Neuronal stem cell (in vitro differentiated cells): ENCODE measurements at regions not wholly inside any gene's neighbourhood (a gene's known extent, or its start where the extent isn't known, plus 50 kb on each side); places are given as distances from the start of the nearest gene placed in this dataset.

ENCODE experiments used
- DNase-seq: peaks from one replicate; pipeline ENCODE4 v3.0.0-alpha.2; 2013; ENCODE audit warnings: low spot score
- H2AFZ ChIP-seq: one replicate; pipeline ENCODE4 v1.6.1; 2013; ENCODE audit warnings: mild to moderate bottlenecking, low read length, inconsistent platforms
- H2AK5ac ChIP-seq: 2 replicates; pipeline ENCODE4 v1.6.1; 2013; ENCODE audit warnings: low read depth, mild to moderate bottlenecking, inconsistent platforms, low read length, moderate library complexity, mixed read lengths
- H2BK120ac ChIP-seq: 2 replicates; pipeline ENCODE4 v1.6.1; 2013; ENCODE audit warnings: low read depth, mild to moderate bottlenecking, inconsistent platforms, low read length, moderate library complexity, mixed read lengths
- H2BK12ac ChIP-seq: one replicate; pipeline ENCODE4 v1.6.1; 2013; ENCODE audit warnings: low read length, inconsistent platforms
- H2BK15ac ChIP-seq: 2 replicates; pipeline ENCODE4 v1.6.1; 2013; ENCODE audit warnings: mild to moderate bottlenecking, low read length, inconsistent platforms, mixed read lengths
- H2BK5ac ChIP-seq: one replicate; pipeline ENCODE4 v1.6.1; 2013; ENCODE audit warnings: inconsistent platforms, mild to moderate bottlenecking, low read length, moderate library complexity
- H3K14ac ChIP-seq: one replicate; pipeline ENCODE4 v1.6.1; 2013; ENCODE audit warnings: low read length, inconsistent platforms
- H3K18ac ChIP-seq: 2 replicates; pipeline ENCODE4 v1.6.1; 2013; ENCODE audit warnings: low read length, inconsistent platforms
- H3K23ac ChIP-seq: 2 replicates; pipeline ENCODE4 v1.6.1; 2013; ENCODE audit warnings: low read depth, mild to moderate bottlenecking, mixed read lengths, low read length, inconsistent platforms; ENCODE audit not compliant: poor library complexity
- H3K27ac ChIP-seq: replicated peaks from 3 replicates; pipeline ENCODE4 v1.5.1; 2013; ENCODE audit warnings: low read length, inconsistent platforms
- H3K27me3 ChIP-seq, 3 experiments: 2 replicates each; pipeline ENCODE4 v1.6.1; 2013; ENCODE audit warnings: low read length in 3 of 3, mild to moderate bottlenecking in 2 of 3, inconsistent platforms in 1 of 3, low read depth in 1 of 3, mixed read lengths in 1 of 3, moderate library complexity in 1 of 3; ENCODE audit not compliant: control insufficient read depth in 3 of 3, insufficient read depth in 3 of 3
- H3K36me3 ChIP-seq, 2 donors: replicated peaks in 1 of 2; 2 replicates each; pipeline ENCODE4 v1.6.1; 2013; ENCODE audit warnings: low read length in 2 of 2; ENCODE audit not compliant: control insufficient read depth in 2 of 2, insufficient read depth in 2 of 2
- H3K4ac ChIP-seq: 2 replicates; pipeline ENCODE4 v1.6.1; 2013; ENCODE audit warnings: inconsistent platforms, mild to moderate bottlenecking, low read length, moderate library complexity
- H3K4me1 ChIP-seq, 2 donors: 1 replicate in 1 of 2; 2 replicates in 1 of 2; pipeline ENCODE4 v1.6.1; 2013; ENCODE audit warnings: low read length in 2 of 2, low read depth in 1 of 2; ENCODE audit not compliant: control insufficient read depth in 2 of 2, insufficient read depth in 1 of 2
- H3K4me2 ChIP-seq: one replicate; pipeline ENCODE4 v1.6.1; 2013; ENCODE audit warnings: mild to moderate bottlenecking, low read length, inconsistent platforms; ENCODE audit not compliant: insufficient read depth, poor library complexity, severe bottlenecking
- H3K4me3 ChIP-seq, 2 donors: 2 replicates each; pipeline ENCODE4 v1.5.1; 2013; ENCODE audit warnings: low read length in 2 of 2, mild to moderate bottlenecking in 2 of 2, inconsistent platforms in 1 of 2, moderate library complexity in 1 of 2
- H3K79me1 ChIP-seq: one replicate; pipeline ENCODE4 v1.6.1; 2013; ENCODE audit warnings: low read depth, mild to moderate bottlenecking, inconsistent platforms, low read length, moderate library complexity
- H3K9ac ChIP-seq: one replicate; pipeline ENCODE4 v1.6.1; 2013; ENCODE audit warnings: mild to moderate bottlenecking, low read depth, low read length, inconsistent platforms; ENCODE audit not compliant: poor library complexity
- H3K9me3 ChIP-seq, 2 donors: replicated peaks in 1 of 2; 2 replicates each; pipeline versions ENCODE3 to v1.6.1; 2013; ENCODE audit warnings: low read length in 2 of 2, mild to moderate bottlenecking in 2 of 2, inconsistent platforms in 1 of 2, low read depth in 1 of 2, mixed read lengths in 1 of 2, moderate library complexity in 1 of 2; ENCODE audit not compliant: control insufficient read depth in 2 of 2, insufficient read depth in 1 of 2
- H4K8ac ChIP-seq: one replicate; pipeline ENCODE4 v1.6.1; 2013; ENCODE audit warnings: low read depth, mild to moderate bottlenecking, inconsistent platforms, low read length, moderate library complexity
- H4K91ac ChIP-seq: one replicate; pipeline ENCODE4 v1.6.1; 2013; ENCODE audit warnings: low read length, low read depth, mild to moderate bottlenecking, inconsistent platforms; ENCODE audit not compliant: poor library complexity
- WGBS, 2 donors: extraction: QIAGEN DNeasy Blood & Tissue Kit; methylation state at CpG; one replicate each; pipeline ENCODE4 v1.1.7; 2013; ENCODE audit warnings: missing lambda C conversion rate in 2 of 2, mixed read lengths in 1 of 2; ENCODE audit not compliant: insufficient read length in 2 of 2, insufficient replicate concordance in 1 of 2; ENCODE audit errors: extremely low coverage in 2 of 2; 5-methylcytosine and 5-hydroxymethylcytosine counted together

DNA sequence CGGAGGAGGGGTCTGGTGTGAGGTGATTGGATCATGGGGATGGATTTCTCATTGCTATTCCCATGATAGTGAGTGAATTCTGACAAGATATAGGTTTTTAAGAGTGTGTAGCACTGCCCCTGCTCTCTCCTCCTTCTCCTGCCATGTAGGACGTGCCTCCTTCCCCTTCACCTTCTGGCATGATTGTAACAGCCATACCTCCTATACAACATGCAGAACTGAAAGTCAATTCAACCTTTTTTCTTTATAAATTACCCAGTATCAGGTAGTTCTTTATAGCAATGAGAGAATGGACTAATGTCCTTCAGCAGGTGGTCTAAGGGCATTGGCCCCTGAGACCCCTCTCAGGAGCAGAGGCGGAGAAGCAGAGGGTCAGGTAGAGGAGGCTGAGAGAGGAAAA lies 168.7 kb upstream of the ETV3 start:
- no peak overlapping the region for H2BK12ac ChIP-seq
- no peak overlapping the region for H3K23ac ChIP-seq
- H3K4me3 ChIP-seq = no peak overlapping the region
- no peak for DNase-seq
- no peak overlapping the region for H2AK5ac ChIP-seq
- no peak overlapping the region for H2BK15ac ChIP-seq
- WGBS, 2 donors = no CpG with 5 or more reads among the region's 3 CpGs
- H3K36me3 ChIP-seq = no peaks in the 10 kb centered on the region
- H3K4me1 ChIP-seq = peaks cover 0 to 1% of the 10 kb centered on the region in 2 donors
- no peak overlapping the region for H4K91ac ChIP-seq
- H3K79me1 ChIP-seq = no peaks in the 10 kb centered on the region
- H3K27me3 ChIP-seq = peaks cover 0 to 7% (median 0%) of the 10 kb centered on the region in 3 experiments
- no peak overlapping the region for H3K18ac ChIP-seq
- H3K27ac ChIP-seq = no peak overlapping the region
- no peak overlapping the region for H4K8ac ChIP-seq
- H2AFZ ChIP-seq = no peak overlapping the region
- H3K4ac ChIP-seq = no peak overlapping the region
- no peak overlapping the region for H3K4me2 ChIP-seq
- no peak overlapping the region for H2BK120ac ChIP-seq
- H3K9ac ChIP-seq = no peak overlapping the region
- no peak overlapping the region for H3K14ac ChIP-seq
- H2BK5ac ChIP-seq = no peak overlapping the region
- H3K9me3 ChIP-seq = no peaks in the 10 kb centered on the region

GRCh38 chr1:157304271-157304670 lies 166.1 kb upstream of the ETV3 start:
- H4K8ac ChIP-seq = no peak overlapping the region
- no peak for DNase-seq

DNA sequence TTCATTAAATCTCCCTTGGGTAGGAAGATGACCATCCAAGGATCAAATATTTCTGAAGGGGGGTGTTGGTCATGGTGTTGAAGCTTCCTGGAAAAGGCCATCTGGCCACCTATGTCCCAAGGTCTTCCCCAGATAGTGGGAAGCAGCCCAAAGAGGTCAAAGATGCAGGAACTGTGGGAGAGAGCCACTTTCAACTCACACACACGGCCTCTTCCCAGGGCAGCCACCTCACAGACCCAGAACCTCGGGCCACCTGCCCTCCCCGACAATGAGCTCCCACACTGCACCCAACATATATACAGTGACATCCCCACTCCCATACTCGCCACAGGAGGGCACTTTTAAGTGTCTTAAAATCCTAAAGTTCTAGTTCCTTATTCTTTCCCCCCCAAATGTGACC lies 164.5 kb upstream of the ETV3 start:
- Histone ChIP-seq H2AK5ac (no peak overlapping the region), H2BK15ac (no peak overlapping the region), H3K27ac (no peak overlapping the region), H3K4me2 (no peak overlapping the region), H3K4me1 (no peaks in the 10 kb centered on the region), H3K36me3 (no peaks in the 10 kb centered on the region), H3K9ac (no peak overlapping the region), H3K79me1 (no peaks in the 10 kb centered on the region), H3K23ac (no peak overlapping the region), H4K8ac (no peak overlapping the region), H3K9me3 (no peaks in the 10 kb centered on the region), H3K27me3 (peaks cover 0 to 7% (median 0%) of the 10 kb centered on the region in 3 experiments), H2AFZ (no peak overlapping the region), H3K14ac (no peak overlapping the region), H2BK5ac (no peak overlapping the region), H2BK12ac (no peak overlapping the region), H3K4ac (no peak overlapping the region), H2BK120ac (no peak overlapping the region), H3K4me3 (no peak overlapping the region), H4K91ac (no peak overlapping the region), H3K18ac (no peak overlapping the region)
- WGBS, 2 donors = no CpG with 5 or more reads among the region's 4 CpGs
- no peak for DNase-seq

More at GRCh38 chr1:157304271-157304670, 166.1 kb upstream of the ETV3 start:
- H3K4ac ChIP-seq = no peak overlapping the region
- no peak overlapping the region for H2AK5ac ChIP-seq
- no peak overlapping the region for H2BK5ac ChIP-seq
- H2BK12ac ChIP-seq = no peak overlapping the region
- no peak overlapping the region for H3K18ac ChIP-seq
- H3K27ac ChIP-seq = no peak overlapping the region
- H3K79me1 ChIP-seq = no peaks in the 10 kb centered on the region
- no peak overlapping the region for H2AFZ ChIP-seq
- H3K14ac ChIP-seq = no peak overlapping the region
- H4K91ac ChIP-seq = no peak overlapping the region
- H2BK15ac ChIP-seq = no peak overlapping the region
- no peaks in the 10 kb centered on the region for H3K4me1 ChIP-seq
- H3K27me3 ChIP-seq = peaks cover 0 to 7% (median 0%) of the 10 kb centered on the region in 3 experiments
- no peaks in the 10 kb centered on the region for H3K9me3 ChIP-seq
- H3K36me3 ChIP-seq = no peaks in the 10 kb centered on the region
- no CpG with 5 or more reads among the region's 1 CpG for WGBS, 2 donors
- H3K9ac ChIP-seq = no peak overlapping the region
- no peak overlapping the region for H3K4me2 ChIP-seq
- no peak overlapping the region for H2BK120ac ChIP-seq
- H3K23ac ChIP-seq = no peak overlapping the region
- H3K4me3 ChIP-seq = no peak overlapping the region

GRCh38 chr1:157302199-157302497 lies 164.0 kb upstream of the ETV3 start:
- no peak overlapping the region for H3K27ac ChIP-seq
- no peak overlapping the region for H4K91ac ChIP-seq
- H3K4me2 ChIP-seq = no peak overlapping the region
- H4K8ac ChIP-seq = no peak overlapping the region
- no peaks in the 10 kb centered on the region for H3K4me1 ChIP-seq
- H2AK5ac ChIP-seq = no peak overlapping the region
- no peaks in the 10 kb centered on the region for H3K36me3 ChIP-seq
- no peaks in the 10 kb centered on the region for H3K9me3 ChIP-seq
- H3K27me3 ChIP-seq = peaks cover 0 to 7% (median 0%) of the 10 kb centered on the region in 3 experiments
- no peak overlapping the region for H3K4ac ChIP-seq
- no peak overlapping the region for H2BK120ac ChIP-seq
- H2BK12ac ChIP-seq = no peak overlapping the region
- no peak overlapping the region for H3K9ac ChIP-seq
- H3K23ac ChIP-seq = no peak overlapping the region
- H3K14ac ChIP-seq = no peak overlapping the region
- H2BK5ac ChIP-seq = no peak overlapping the region
- no peak overlapping the region for H3K18ac ChIP-seq
- H2AFZ ChIP-seq = no peak overlapping the region
- DNase-seq = no peak
- H2BK15ac ChIP-seq = no peak overlapping the region
- H3K79me1 ChIP-seq = no peaks in the 10 kb centered on the region
- no CpG with 5 or more reads among the region's 3 CpGs for WGBS, 2 donors
- H3K4me3 ChIP-seq = no peak overlapping the region
